HFF-Myc (cell line): ENCODE measurements at regions not wholly inside any gene's neighbourhood (a gene's known extent, or its start where the extent isn't known, plus 50 kb on each side); places are given as distances from the start of the nearest gene placed in this dataset.

Source experiments
- DNase-seq: peaks from one replicate; pipeline ENCODE4 v3.0.0-alpha.2; 2011; ENCODE audit warnings: low read depth; ENCODE audit errors: extremely low read depth
- H3K4me3 ChIP-seq: replicated peaks from 2 replicates; pipeline ENCODE4 v1.5.1; 2011; ENCODE audit warnings: low read depth, mild to moderate bottlenecking, control low read depth, low read length
- TF ChIP-seq, protein P1 (sequence below): IDR thresholded peaks from 2 replicates; pipeline ENCODE4 v1.5.1; 2012; ENCODE audit warnings: mild to moderate bottlenecking, low read depth, low read length, control low read depth; ENCODE audit errors: missing control alignments

DNA sequence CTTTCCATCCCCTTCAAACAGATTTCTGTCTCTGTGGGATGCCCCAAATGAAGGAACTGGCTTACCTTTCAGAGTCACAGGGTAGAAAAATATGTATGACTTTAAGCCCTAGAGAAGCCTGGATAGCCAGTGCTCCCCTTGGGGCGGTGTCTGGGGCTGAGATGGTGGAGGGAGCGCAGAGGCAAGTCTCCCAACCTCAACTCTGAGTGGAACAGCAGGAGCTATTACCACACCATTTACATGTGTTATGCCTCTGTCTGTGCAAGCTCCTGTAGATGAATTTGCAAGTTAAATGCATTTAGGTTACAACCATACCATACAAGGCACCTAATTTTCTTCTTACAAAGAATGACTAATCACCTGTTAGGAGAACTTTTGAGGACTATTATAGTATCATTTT is 50.4 kb upstream of the CLMN start:
- no peak overlapping the region for H3K4me3 ChIP-seq
- DNase-seq: no peak
- TF ChIP-seq, protein P1, sequence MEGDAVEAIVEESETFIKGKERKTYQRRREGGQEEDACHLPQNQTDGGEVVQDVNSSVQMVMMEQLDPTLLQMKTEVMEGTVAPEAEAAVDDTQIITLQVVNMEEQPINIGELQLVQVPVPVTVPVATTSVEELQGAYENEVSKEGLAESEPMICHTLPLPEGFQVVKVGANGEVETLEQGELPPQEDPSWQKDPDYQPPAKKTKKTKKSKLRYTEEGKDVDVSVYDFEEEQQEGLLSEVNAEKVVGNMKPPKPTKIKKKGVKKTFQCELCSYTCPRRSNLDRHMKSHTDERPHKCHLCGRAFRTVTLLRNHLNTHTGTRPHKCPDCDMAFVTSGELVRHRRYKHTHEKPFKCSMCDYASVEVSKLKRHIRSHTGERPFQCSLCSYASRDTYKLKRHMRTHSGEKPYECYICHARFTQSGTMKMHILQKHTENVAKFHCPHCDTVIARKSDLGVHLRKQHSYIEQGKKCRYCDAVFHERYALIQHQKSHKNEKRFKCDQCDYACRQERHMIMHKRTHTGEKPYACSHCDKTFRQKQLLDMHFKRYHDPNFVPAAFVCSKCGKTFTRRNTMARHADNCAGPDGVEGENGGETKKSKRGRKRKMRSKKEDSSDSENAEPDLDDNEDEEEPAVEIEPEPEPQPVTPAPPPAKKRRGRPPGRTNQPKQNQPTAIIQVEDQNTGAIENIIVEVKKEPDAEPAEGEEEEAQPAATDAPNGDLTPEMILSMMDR: no peak
